ENCODE measurements at regions not wholly inside any gene's neighbourhood (a gene's known extent, or its start where the extent isn't known, plus 50 kb on each side); places are given as distances from the start of the nearest gene placed in this dataset.

DNA sequence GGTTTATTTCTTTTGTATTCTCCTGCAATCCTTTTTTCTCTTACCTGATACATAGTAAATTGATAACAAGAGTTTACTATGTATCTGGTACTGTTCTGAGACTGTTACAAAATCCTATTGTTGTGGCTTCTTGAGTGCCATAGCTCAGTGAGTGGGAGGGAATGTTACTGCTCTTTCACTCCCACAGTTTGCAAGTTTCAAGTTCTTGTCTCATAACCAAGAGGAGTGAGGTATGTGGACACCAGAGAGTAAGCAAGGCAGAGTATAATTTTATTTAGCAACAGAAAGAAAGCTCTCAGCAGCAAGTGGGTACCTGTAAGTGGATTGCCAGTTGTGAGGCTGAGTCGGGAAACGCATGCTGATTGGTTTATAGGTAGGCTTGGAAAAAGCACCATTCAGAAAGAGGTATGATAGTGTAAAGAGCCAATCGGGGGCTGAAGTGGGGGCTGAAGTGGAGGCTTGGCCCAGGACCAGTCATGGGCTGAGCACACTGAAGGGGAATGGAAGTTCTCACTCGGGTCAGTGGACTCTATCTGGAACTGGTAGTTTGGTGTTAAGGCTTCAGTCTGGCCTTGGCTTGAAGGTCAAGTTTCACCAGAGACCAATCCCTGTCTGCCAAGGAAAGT lies 850.8 kb downstream of the TMTC2 start:
- Histone ChIP-seq H3K4me1 (no peaks in the 10 kb centered on the region), H2AFZ (replicated peaks) (no peak overlapping the region), H3K27ac (no peak overlapping the region), H3K9ac (no peak overlapping the region), H3K27me3 (no peaks in the 10 kb centered on the region), H3K9me3 (ENCODE audit: low read depth) (no peaks in the 10 kb centered on the region), H3K4me3 (no peak overlapping the region), H3K36me3 (no peaks in the 10 kb centered on the region), H3F3A (ENCODE audit: low read depth) (no peaks in the 10 kb centered on the region), H4K20me1 (ENCODE audit: low read depth) (no peaks in the 10 kb centered on the region), H3K79me2 (ENCODE audit: low read depth) (no peaks in the 10 kb centered on the region), H3K4me2 (no peak overlapping the region)
- Mint-ChIP-seq H3K27ac (no peak overlapping the region), H3K9me3 (no peaks in the 10 kb centered on the region), H3K27me3 (ENCODE audit: insufficient read depth, low read depth) (no peaks in the 10 kb centered on the region), H3K36me3 (no peaks in the 10 kb centered on the region), H3K4me3 (no peak overlapping the region), H3K4me1 (no peaks in the 10 kb centered on the region)
- TF ChIP-seq, protein P1, sequence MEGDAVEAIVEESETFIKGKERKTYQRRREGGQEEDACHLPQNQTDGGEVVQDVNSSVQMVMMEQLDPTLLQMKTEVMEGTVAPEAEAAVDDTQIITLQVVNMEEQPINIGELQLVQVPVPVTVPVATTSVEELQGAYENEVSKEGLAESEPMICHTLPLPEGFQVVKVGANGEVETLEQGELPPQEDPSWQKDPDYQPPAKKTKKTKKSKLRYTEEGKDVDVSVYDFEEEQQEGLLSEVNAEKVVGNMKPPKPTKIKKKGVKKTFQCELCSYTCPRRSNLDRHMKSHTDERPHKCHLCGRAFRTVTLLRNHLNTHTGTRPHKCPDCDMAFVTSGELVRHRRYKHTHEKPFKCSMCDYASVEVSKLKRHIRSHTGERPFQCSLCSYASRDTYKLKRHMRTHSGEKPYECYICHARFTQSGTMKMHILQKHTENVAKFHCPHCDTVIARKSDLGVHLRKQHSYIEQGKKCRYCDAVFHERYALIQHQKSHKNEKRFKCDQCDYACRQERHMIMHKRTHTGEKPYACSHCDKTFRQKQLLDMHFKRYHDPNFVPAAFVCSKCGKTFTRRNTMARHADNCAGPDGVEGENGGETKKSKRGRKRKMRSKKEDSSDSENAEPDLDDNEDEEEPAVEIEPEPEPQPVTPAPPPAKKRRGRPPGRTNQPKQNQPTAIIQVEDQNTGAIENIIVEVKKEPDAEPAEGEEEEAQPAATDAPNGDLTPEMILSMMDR (IDR thresholded peaks at IDR 0.05) = no peak
- no peak for TF ChIP-seq EZH2 (IDR thresholded peaks at IDR 0.05)
- no peak for DNase-seq (ENCODE audit: low spot score)

DNA sequence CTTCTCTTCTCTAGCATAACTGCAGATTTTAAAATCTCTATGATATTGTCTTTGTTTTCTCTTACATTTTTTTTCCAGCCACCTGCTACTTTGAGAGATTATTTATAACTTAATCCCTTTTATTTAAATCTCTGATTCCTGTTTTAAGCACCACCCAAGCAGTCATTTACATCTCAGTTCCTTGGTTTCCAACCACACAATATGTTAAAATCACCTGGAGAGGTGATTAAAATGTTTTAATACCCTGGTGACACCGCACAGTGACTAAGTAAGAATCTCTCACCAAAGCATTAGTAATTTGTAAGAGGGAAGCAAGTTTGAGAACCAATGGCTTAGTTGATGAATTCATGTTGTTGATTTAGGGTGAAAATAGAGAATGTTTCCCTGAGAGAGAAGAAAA lies 849.8 kb downstream of the TMTC2 start:
- no peaks in the 10 kb centered on the region for H3K4me1 ChIP-seq
- H3K9me3 ChIP-seq (ENCODE audit: low read depth) = no peaks in the 10 kb centered on the region
- H3K27me3 ChIP-seq = no peaks in the 10 kb centered on the region
- no peak overlapping the region for H3K27ac Mint-ChIP-seq
- H3K27me3 Mint-ChIP-seq (ENCODE audit: insufficient read depth, low read depth) = no peaks in the 10 kb centered on the region
- TF ChIP-seq EZH2 (IDR thresholded peaks at IDR 0.05) = no peak
- TF ChIP-seq, protein P1 (IDR thresholded peaks at IDR 0.05) = no peak
- no peak for TF ChIP-seq EZH2phosphoT487 (IDR thresholded peaks at IDR 0.05)
- no peaks in the 10 kb centered on the region for H4K20me1 ChIP-seq (ENCODE audit: low read depth)
- no peak overlapping the region for H3K9ac ChIP-seq
- no peaks in the 10 kb centered on the region for H3K79me2 ChIP-seq (ENCODE audit: low read depth)
- H3K9me3 Mint-ChIP-seq = no peaks in the 10 kb centered on the region
- no peaks in the 10 kb centered on the region for H3K36me3 ChIP-seq
- no peak overlapping the region for H3K4me3 ChIP-seq
- DNase-seq (ENCODE audit: low spot score) = no peak
- H3F3A ChIP-seq (ENCODE audit: low read depth) = no peaks in the 10 kb centered on the region
- H3K4me3 Mint-ChIP-seq = no peak overlapping the region
- H3K27ac ChIP-seq = no peak overlapping the region
- no peak overlapping the region for H3K4me2 ChIP-seq
- H3K4me1 Mint-ChIP-seq = no peaks in the 10 kb centered on the region
- no peaks in the 10 kb centered on the region for H3K36me3 Mint-ChIP-seq
- peak overlapping the region; percentile 63 for H2AFZ ChIP-seq (replicated peaks)

DNA sequence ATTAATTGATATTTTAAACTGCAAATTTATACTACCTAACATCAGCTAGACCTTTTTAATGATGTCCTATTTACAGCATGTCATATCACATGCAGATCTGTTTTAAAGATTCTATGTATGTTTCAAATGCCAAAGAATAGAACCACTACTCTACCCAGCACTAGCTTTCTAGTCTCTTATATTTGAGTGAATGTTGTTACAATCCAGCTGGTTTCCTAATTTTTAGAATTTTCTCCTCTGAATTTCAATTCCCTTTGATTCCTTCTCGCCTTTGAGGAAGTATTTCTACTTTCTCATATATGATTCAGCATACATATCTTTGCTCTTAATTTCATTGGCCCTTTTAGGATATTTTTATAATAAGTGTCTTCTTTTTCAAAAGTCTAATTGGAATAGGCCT lies 841.9 kb downstream of the TMTC2 start:
- H3K36me3 ChIP-seq = no peaks in the 10 kb centered on the region

More for the DNA sequence above, 841.9 kb downstream of the TMTC2 start:
- no peaks in the 10 kb centered on the region for H3K36me3 Mint-ChIP-seq
- Histone ChIP-seq H3K27ac (no peak overlapping the region), H3K4me2 (no peak overlapping the region), H3K79me2 (ENCODE audit: low read depth) (no peaks in the 10 kb centered on the region), H3K9me3 (ENCODE audit: low read depth) (no peaks in the 10 kb centered on the region), H2AFZ (replicated peaks) (no peak overlapping the region), H3K4me3 (no peak overlapping the region), H4K20me1 (ENCODE audit: low read depth) (no peaks in the 10 kb centered on the region), H3K27me3 (no peaks in the 10 kb centered on the region), H3K9ac (no peak overlapping the region), H3F3A (ENCODE audit: low read depth) (no peaks in the 10 kb centered on the region), H3K4me1 (no peaks in the 10 kb centered on the region)
- TF ChIP-seq, protein P1 (IDR thresholded peaks at IDR 0.05) = no peak
- TF ChIP-seq EZH2 (IDR thresholded peaks at IDR 0.05) (no peak), EZH2phosphoT487 (IDR thresholded peaks at IDR 0.05) (no peak)
- H3K27me3 Mint-ChIP-seq (ENCODE audit: insufficient read depth, low read depth) = no peaks in the 10 kb centered on the region
- no peak for DNase-seq (ENCODE audit: low spot score)
- H3K27ac Mint-ChIP-seq = no peak overlapping the region
- no peaks in the 10 kb centered on the region for H3K4me1 Mint-ChIP-seq
- H3K9me3 Mint-ChIP-seq = no peaks in the 10 kb centered on the region
- H3K4me3 Mint-ChIP-seq = no peak overlapping the region

All from neural progenitor cell (in vitro differentiated cells).